HFF-Myc (cell line): ENCODE measurements at regions not wholly inside any gene's neighbourhood (a gene's known extent, or its start where the extent isn't known, plus 50 kb on each side); places are given as distances from the start of the nearest gene placed in this dataset.

Source experiments
- DNase-seq: peaks from one replicate; pipeline ENCODE4 v3.0.0-alpha.2; 2011; ENCODE audit warnings: low read depth; ENCODE audit errors: extremely low read depth
- H3K4me3 ChIP-seq: replicated peaks from 2 replicates; pipeline ENCODE4 v1.5.1; 2011; ENCODE audit warnings: low read depth, mild to moderate bottlenecking, control low read depth, low read length
- CTCF ChIP-seq: IDR thresholded peaks from 2 replicates; pipeline ENCODE4 v1.5.1; 2012; ENCODE audit warnings: mild to moderate bottlenecking, low read depth, low read length, control low read depth; ENCODE audit errors: missing control alignments

- TF ChIP-seq CTCF = no peak
- DNase-seq = no peak
- no peak overlapping the region for H3K4me3 ChIP-seq
Measured at GRCh38 chr15:69692342-69692741, 239.7 kb downstream of the RPLP1 start.

GRCh38 chr15:69693059-69693458 is 240.4 kb downstream of the RPLP1 start:
- no peak overlapping the region for H3K4me3 ChIP-seq
- no peak for TF ChIP-seq CTCF
- DNase-seq = no peak

- no peak for TF ChIP-seq CTCF
- no peak for DNase-seq
Measured at GRCh38 chr15:69696946-69697345, 244.3 kb downstream of the RPLP1 start.

GRCh38 chr15:69697916-69698315 is 245.3 kb downstream of the RPLP1 start:
- no peak overlapping the region for H3K4me3 ChIP-seq
- no peak for DNase-seq
- no peak for TF ChIP-seq CTCF

More at GRCh38 chr15:69696946-69697345, 244.3 kb downstream of the RPLP1 start:
- H3K4me3 ChIP-seq = no peak overlapping the region

- DNase-seq = no peak
- H3K4me3 ChIP-seq = no peak overlapping the region
- no peak for TF ChIP-seq CTCF
Measured at GRCh38 chr15:69699096-69699495, 246.5 kb downstream of the RPLP1 start.

DNA sequence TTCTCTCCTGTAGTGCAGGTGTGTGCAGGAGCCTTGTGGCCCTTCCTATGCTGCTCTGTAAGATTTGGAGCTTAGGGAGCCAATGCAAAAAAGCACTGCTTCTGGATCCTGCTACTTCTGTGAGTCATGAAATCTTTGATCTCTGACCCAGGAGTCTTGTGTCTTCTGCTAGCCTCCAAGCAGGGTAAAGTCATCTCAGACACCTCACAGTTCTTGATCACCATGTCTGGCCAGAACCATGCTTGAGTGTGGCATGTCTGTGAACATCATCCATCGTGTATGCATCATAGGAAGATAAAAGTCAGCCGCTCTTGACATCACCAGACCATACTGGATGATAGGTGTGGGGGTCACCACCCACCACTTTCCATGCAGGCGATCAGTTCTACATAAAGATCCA is 247.8 kb downstream of the RPLP1 start:
- DNase-seq = no peak
- no peak overlapping the region for H3K4me3 ChIP-seq
- no peak for TF ChIP-seq CTCF

DNA sequence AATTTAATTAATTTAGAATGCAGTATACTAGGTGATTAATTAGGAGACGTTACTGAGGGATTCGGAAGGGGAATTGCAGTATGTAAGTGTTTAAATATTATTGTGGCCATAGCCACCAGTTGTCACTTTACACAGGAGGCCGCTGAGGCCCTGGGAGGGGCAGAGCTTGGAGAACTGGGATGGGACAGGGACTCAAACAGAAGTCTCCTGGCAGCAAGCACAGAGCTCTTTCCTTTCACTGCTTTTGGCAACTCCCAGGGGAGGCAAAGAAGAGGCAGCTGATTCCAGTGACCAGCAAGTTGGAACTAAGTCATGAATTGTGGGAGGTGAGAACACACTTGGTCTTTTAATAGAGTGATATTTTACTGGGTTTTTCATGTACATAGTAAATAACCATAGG is 248.6 kb downstream of the RPLP1 start:
- no peak for DNase-seq
- no peak for TF ChIP-seq CTCF
- H3K4me3 ChIP-seq = no peak overlapping the region
